AG04449 (cell line): ENCODE measurements at regions not wholly inside any gene's neighbourhood (a gene's known extent, or its start where the extent isn't known, plus 50 kb on each side); places are given as distances from the start of the nearest gene placed in this dataset.

Source experiments
- CTCF ChIA-PET: fragments of 350-600 bp; formaldehyde crosslinking; extraction: SDS; loops from one replicate; lab custom pipeline; 2021; ENCODE audit warnings: antibody characterized with exemption; lab: Yijun Ruan, JAX
- POLR2A ChIA-PET: fragments of 400-600, 350-600 bp; formaldehyde crosslinking; extraction: SDS; loops from one replicate; lab custom pipeline; 2020; ENCODE audit warnings: antibody characterized with exemption, inconsistent platforms; lab: Yijun Ruan, JAX
- DNase-seq: peaks from one replicate; pipeline ENCODE4 v3.0.0-alpha.2; 2010; ENCODE audit warnings: low read depth, low spot score
- H3K4me3 ChIP-seq: 2 replicates; pipeline ENCODE4 v1.5.1; 2011; ENCODE audit warnings: low read depth, mild to moderate bottlenecking, control low read depth, low read length
- TF ChIP-seq, protein P1 (sequence below): IDR thresholded peaks from one replicate; pipeline ENCODE4 v1.5.1; 2011; ENCODE audit warnings: mild to moderate bottlenecking, moderate library complexity, low read length, control low read depth, inconsistent platforms; ENCODE audit not compliant: insufficient read depth; ENCODE audit errors: missing control alignments

DNA sequence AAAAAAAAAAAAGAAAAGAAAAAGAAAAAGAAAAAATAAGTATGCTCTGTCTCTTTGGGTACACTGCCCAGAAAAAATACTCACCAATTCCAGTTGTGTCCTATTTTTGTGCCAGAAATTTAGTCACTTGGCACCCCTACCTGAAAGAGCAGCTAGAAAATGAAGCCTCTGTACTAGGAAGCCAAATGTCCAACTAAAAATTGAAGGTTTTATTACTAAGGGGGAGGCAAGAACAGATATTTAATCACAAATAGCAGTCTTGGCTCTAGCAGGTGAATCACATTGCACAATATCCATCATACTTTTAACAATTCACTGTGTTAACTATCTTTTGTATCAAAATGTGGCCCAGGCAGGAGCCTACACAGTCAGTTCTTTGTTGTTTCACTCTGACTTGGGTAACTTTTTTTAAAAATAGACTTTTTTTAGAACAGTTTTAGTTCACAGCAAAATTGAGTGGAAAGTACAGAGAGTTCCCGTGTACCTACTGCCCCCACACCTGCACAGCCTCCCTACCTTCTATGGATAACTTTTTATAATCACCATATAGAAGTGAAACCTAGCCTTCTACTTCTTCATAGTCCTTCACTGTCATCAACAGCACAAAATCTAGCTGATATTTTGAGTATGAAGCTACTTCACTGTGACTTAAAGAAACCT lies 87.1 kb upstream of the ATF7IP start:
- CTCF ChIA-PET = interaction anchor here (0.7 to 1.6 kb wide), 2 partner anchors 87 to 359 kb away, joined by 3 read pairs; partner anchors contain the start of gene ATF7IP
- TF ChIP-seq, protein P1, sequence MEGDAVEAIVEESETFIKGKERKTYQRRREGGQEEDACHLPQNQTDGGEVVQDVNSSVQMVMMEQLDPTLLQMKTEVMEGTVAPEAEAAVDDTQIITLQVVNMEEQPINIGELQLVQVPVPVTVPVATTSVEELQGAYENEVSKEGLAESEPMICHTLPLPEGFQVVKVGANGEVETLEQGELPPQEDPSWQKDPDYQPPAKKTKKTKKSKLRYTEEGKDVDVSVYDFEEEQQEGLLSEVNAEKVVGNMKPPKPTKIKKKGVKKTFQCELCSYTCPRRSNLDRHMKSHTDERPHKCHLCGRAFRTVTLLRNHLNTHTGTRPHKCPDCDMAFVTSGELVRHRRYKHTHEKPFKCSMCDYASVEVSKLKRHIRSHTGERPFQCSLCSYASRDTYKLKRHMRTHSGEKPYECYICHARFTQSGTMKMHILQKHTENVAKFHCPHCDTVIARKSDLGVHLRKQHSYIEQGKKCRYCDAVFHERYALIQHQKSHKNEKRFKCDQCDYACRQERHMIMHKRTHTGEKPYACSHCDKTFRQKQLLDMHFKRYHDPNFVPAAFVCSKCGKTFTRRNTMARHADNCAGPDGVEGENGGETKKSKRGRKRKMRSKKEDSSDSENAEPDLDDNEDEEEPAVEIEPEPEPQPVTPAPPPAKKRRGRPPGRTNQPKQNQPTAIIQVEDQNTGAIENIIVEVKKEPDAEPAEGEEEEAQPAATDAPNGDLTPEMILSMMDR = no peak
- H3K4me3 ChIP-seq = no peak overlapping the region
- no peak for DNase-seq
- POLR2A ChIA-PET = no interaction called here

DNA sequence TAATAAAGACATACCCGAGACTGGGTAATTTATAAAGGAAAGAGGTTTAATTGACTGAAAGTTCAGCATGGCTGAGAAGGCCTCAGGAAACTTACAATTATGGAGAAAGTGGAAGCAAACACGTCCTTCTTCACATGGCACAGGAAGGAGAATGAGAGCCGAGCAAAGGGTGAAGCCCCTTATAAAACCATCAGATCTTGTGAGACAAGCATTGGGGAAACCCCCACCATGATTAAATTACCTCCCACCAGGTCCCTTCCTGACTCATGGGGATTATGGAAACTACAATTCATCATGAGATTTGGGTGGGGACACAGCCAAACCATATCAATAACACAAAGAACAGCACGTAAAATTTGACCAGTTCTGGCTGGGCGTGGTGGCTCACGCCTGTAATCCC lies 85.6 kb upstream of the ATF7IP start:
- ChIA-PET POLR2A (no interaction called here), CTCF (interaction anchor here (1.6 kb wide), 1 partner anchor 85 kb away, joined by 3 read pairs; the partner anchor contains the start of gene ATF7IP)

DNA sequence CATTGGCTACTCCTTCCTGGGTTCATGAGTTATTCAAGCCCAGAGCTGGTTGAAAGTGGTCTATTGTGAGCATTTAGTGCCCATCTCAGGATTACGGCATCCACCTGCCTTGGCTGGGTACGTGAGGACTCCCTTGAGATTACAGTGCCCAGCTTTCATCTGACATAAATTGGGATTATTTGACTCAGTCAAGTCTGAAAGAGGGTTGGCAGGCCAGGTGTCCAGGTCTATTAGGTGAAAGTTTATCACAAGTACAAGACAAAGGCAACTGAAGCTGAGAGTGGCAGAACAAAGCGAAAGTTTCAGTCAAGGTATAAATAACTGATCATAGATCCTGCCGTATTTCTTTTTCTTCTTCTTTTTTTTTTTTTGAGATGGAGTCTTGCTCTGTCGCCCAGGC lies 84.6 kb upstream of the ATF7IP start:
- no peak for DNase-seq
- TF ChIP-seq, protein P1 = no peak
- ChIA-PET CTCF (no interaction called here), POLR2A (no interaction called here)
- H3K4me3 ChIP-seq = no peak overlapping the region

More for the DNA sequence above, 85.6 kb upstream of the ATF7IP start:
- no peak overlapping the region for H3K4me3 ChIP-seq
- no peak for DNase-seq
- TF ChIP-seq, protein P1 = no peak

DNA sequence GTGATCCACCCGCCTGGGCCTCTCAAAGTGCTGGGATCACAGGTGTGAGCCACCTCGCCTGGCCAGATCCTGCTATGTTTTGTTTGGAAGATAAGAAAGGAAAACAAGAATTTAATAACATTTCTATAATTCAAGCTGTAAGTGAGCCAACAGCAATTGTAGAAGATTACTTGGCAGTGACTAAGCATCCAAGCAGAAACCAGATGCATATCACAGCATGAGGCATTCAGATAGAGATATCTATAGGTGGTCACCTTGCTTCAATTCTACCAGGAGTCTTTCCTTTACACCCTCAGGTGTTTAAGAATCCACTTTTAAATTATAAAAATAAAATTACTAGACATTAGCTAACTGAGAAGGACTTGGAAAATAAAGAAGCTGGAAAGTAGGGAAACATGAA lies 83.9 kb upstream of the ATF7IP start:
- TF ChIP-seq, protein P1 = no peak
- ChIA-PET CTCF (no interaction called here), POLR2A (no interaction called here)
- H3K4me3 ChIP-seq = no peak overlapping the region
- DNase-seq = no peak

DNA sequence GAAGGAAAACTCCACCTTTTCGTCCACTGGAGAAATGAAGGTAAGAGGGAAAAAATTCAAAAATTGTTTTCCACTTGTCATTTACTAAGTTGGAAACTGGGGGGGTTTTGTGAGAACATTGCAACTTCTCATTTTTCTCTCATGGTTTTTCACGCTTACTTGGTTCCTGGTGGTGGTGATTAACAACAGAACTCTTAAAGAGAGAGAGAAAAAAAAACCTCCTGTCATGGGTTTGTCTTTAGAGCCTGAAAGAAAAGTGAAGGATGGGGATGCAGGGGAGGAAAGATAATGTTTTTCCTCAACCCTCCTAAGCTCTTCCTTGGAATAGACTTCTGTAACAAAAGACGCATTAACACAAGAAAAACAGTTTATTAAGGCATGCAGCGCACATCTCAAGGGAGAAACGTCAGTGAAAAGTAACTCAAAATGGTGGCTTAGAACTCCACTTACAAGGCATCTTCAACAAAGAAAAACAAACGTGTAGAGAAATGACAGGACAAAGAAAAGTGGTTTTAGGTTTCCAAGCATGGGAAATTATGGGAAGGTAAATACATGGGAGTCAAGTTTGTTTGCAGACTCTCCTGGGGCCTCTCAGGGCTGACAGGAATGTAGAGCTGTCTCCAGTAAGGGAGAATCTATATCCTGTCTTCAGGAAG lies 81.9 kb upstream of the ATF7IP start:
- no peak overlapping the region for H3K4me3 ChIP-seq
- ChIA-PET CTCF (no interaction called here), POLR2A (interaction anchor here (0.5 kb wide), 1 partner anchor 490 kb away, joined by 3 read pairs; a partner anchor contains a TSS)
- TF ChIP-seq, protein P1 = no peak
- DNase-seq = no peak

DNA sequence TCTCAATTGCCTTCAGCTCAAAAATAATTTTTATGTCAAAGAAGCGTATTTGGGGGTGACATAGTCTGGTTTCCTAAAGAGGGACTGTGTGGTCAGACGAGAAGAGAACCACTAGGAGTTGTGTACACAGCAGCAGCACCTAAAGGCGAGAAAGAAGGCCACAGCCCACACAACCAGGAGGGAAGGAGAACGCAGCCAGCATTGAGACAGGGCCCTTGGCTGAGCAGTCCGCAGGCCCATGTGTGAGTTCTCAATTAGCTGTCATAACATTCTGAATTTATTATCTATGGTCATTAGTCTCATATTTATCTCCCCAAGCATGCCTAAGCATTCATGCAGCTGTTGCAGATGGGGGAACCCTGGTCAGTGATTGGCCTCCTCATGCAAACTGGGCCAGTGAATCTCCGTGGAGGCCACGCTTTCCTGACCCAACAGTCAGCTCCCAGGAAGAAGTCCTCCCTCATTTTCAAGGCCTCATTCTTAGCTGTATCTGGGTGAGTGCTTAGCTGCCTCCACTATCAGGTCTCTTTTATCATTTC lies 81.2 kb upstream of the ATF7IP start:
- ChIA-PET POLR2A (interaction anchor here (0.5 kb wide), 1 partner anchor 490 kb away, joined by 3 read pairs; a partner anchor contains a TSS), CTCF (no interaction called here)
- H3K4me3 ChIP-seq = no peak overlapping the region
- TF ChIP-seq, protein P1 = no peak
- no peak for DNase-seq
